ENCODE measurements at regions not wholly inside any gene's neighbourhood (a gene's known extent, or its start where the extent isn't known, plus 50 kb on each side); places are given as distances from the start of the nearest gene placed in this dataset.

DNA sequence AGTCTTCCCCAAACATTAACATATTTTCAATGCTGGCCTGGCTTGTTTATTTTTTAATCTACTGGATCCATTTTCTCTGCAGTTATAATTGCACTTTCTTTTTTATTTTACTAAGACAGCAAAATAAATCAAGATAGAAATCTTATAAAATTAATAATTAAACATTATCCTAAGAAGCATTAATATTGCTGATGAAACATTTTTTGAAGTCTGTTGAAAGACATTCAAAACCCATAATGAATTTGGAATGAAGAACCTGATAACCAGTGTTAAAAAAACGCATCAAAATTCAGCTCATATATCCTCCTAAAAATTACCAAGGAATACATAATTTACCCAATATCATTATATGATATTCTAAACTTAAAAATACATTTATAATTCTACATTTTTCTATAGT, 675.7 kb upstream of the PRMT6 start:
- TF ChIP-seq CTCF (IDR thresholded peaks at IDR 0.05) = no peak
- TF ChIP-seq EZH2 (IDR thresholded peaks at IDR 0.05; ENCODE audit: borderline replicate concordance, insufficient read depth, low read depth, low read length, poor library complexity, severe bottlenecking) = no peak
